Dendritic cell treated with granulocyte-macrophage colony-stimulating factor and Interleukin-4, amounts not matched to agents 40 ng/mL and 50 ng/mL, for 4 days (primary cell): ENCODE measurements at regions not wholly inside any gene's neighbourhood (a gene's known extent, or its start where the extent isn't known, plus 50 kb on each side); places are given as distances from the start of the nearest gene placed in this dataset.
"Not testable (repeated sequence)": the region's sequence is repeated elsewhere in the genome, so short reads cannot be mapped to it uniquely, and the experiment has no call there.

Source experiments
- H3K27ac Mint-ChIP-seq: one replicate; pipeline ENCODE4 v1.8.0; 2022; ENCODE audit warnings: mild to moderate bottlenecking, mixed read lengths
- H3K27me3 Mint-ChIP-seq: one replicate; pipeline ENCODE4 v1.8.0; 2022; ENCODE audit warnings: mild to moderate bottlenecking, mixed read lengths
- H3K36me3 Mint-ChIP-seq: one replicate; pipeline ENCODE4 v1.8.0; 2022; ENCODE audit warnings: low read depth, mixed read lengths
- H3K4me1 Mint-ChIP-seq: one replicate; pipeline ENCODE4 v1.8.0; 2022; ENCODE audit warnings: low read depth, mixed read lengths
- H3K4me3 Mint-ChIP-seq: one replicate; pipeline ENCODE4 v1.8.0; 2022; ENCODE audit warnings: mild to moderate bottlenecking, moderate library complexity, mixed read lengths
- H3K9me3 Mint-ChIP-seq: one replicate; pipeline ENCODE4 v1.8.0; 2022; ENCODE audit warnings: mixed read lengths
- intact Hi-C: fragments of 100-400 bp; cut with micrococcal nuclease; formaldehyde crosslinking; loops from one replicate; pipeline ENCODE4 v1.15.0; 2022

DNA sequence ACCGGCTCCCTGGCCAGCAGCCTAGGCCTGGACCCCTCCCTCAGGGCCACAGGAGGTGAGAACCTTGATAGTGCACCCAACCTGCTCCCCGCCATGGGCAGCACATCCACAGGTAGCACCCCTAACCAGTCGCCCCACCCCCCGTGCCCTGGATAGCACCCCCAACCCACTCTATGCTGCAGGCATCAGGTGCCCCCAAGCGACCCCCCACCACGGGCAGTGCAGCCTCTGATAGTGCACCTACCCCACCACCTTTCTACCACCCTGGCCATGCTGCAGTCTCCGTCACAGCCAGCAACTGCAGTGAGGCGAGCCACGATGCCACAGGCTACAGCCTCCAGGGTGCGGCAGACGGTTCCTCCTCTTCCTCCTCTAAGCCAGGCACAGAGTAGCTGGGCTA lies 55.6 kb downstream of the SOWAHC start:
- no peaks in the 10 kb centered on the region for H3K4me1 Mint-ChIP-seq
- H3K27ac Mint-ChIP-seq, result no peak overlapping the region
- H3K4me3 Mint-ChIP-seq, result no peak overlapping the region
- H3K36me3 Mint-ChIP-seq, result no peaks in the 10 kb centered on the region
- peaks cover 15% of the 10 kb centered on the region for H3K27me3 Mint-ChIP-seq
- H3K9me3 Mint-ChIP-seq, result no peaks in the 10 kb centered on the region
- intact Hi-C loops, result no loop called here

DNA sequence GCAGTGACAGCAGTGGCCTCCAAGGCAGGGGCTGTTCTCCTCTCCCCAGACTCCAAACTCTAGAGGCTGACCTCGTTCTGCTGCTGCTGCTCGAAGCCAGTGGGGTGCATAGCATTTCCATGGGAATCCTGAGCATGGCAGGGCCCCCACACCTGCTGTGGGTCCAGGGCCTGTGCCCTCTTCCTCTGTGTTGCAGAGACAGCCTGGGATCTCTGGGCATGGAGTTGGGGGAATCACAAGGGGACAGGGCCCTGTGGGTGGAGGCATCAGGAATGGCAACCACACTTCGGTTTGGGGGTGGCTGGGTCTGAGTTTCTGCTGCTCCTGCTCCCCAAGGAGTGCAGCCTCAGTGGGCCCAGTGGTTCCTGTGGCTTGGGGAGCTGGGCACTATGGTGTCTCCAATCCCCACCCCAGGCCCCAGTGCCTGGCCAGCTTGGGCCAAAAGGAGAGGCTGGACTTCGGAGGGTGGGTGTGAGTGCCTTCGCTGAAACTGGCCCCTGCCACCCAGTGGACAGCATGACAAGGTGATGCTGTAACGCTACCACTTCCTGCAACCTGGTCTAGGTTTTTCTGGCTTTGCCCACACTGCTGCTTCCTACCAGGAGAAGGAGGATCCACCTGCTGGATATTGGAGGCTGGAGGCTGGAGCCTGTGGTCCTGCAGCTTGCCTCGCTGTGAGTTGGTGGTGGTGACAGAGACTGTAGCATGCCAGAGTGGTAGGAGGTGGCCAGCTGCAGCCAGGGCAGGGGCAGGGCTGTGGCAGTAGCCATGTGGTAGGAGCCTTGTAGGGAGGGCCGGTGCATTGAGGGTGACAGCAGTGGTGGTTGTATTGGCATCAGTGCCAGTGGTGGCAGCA lies 56.6 kb downstream of the SOWAHC start:
- H3K27me3 Mint-ChIP-seq, result peaks cover 17% of the 10 kb centered on the region

GRCh38 chr2:109674894-109675534 lies 60.9 kb downstream of the SOWAHC start:
- intact Hi-C loops, result no loop called here
- Mint-ChIP-seq H3K36me3 (no peaks in the 10 kb centered on the region), H3K27ac (no peak overlapping the region), H3K9me3 (no peaks in the 10 kb centered on the region), H3K27me3 (peaks cover 28% of the 10 kb centered on the region), H3K4me1 (no peaks in the 10 kb centered on the region), H3K4me3 (no peak overlapping the region)

More for the DNA sequence above, 56.6 kb downstream of the SOWAHC start:
- H3K36me3 Mint-ChIP-seq, result no peaks in the 10 kb centered on the region
- H3K9me3 Mint-ChIP-seq, result no peaks in the 10 kb centered on the region
- H3K4me3 Mint-ChIP-seq, result no peak overlapping the region
- intact Hi-C loops, result no loop called here
- no peaks in the 10 kb centered on the region for H3K4me1 Mint-ChIP-seq
- H3K27ac Mint-ChIP-seq, result no peak overlapping the region

- Mint-ChIP-seq H3K4me1 (no peaks in the 10 kb centered on the region), H3K27ac (no peak overlapping the region), H3K27me3 (peaks cover 28% of the 10 kb centered on the region), H3K4me3 (no peak overlapping the region), H3K9me3 (no peaks in the 10 kb centered on the region), H3K36me3 (no peaks in the 10 kb centered on the region)
- intact Hi-C loops, result no loop called here
Measured at GRCh38 chr2:109675666-109676345, 61.6 kb downstream of the SOWAHC start.

- intact Hi-C loops, result no loop called here
- no peak overlapping the region for H3K4me3 Mint-ChIP-seq
- H3K36me3 Mint-ChIP-seq, result no peaks in the 10 kb centered on the region
- no peak overlapping the region for H3K27ac Mint-ChIP-seq
- no peaks in the 10 kb centered on the region for H3K9me3 Mint-ChIP-seq
- H3K4me1 Mint-ChIP-seq, result no peaks in the 10 kb centered on the region
- peaks cover 30% of the 10 kb centered on the region for H3K27me3 Mint-ChIP-seq
Measured at GRCh38 chr2:109676346-109676902, 62.3 kb downstream of the SOWAHC start.

DNA sequence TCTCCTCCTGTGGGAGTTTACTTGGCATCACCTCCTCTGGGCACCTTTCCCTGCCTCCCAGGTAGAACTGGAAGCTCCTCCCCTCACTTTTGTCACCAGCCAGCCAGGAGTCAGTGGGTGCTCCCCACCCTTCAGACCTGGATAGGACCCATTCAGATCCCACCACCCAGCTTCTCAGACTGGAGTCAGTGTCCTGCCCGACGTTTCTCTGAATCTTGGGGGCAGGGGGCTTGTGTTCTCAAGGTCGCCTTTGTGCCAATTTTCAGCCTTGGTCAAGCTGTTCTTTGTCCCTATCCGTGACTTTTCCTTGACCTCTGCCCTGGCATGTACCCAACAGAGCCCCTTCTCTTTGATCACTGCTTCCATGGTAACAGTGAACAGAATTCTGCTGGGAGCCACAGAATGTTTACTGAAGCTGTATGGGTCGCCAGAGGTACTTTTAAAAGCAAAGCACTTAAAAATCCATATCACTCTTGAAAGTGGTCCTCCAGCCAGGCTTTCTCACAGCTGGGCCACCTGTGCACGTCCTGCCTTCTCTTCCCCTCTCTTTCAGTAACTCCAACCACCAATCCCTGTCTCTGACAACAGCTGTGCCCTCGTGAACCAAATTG lies 63.1 kb downstream of the SOWAHC start:
- H3K36me3 Mint-ChIP-seq, H3K4me3 Mint-ChIP-seq, H3K4me1 Mint-ChIP-seq, H3K27ac Mint-ChIP-seq, intact Hi-C loops, H3K9me3 Mint-ChIP-seq: not testable (repeated sequence)
- H3K27me3 Mint-ChIP-seq, result peaks cover 34% of the 10 kb centered on the region

DNA sequence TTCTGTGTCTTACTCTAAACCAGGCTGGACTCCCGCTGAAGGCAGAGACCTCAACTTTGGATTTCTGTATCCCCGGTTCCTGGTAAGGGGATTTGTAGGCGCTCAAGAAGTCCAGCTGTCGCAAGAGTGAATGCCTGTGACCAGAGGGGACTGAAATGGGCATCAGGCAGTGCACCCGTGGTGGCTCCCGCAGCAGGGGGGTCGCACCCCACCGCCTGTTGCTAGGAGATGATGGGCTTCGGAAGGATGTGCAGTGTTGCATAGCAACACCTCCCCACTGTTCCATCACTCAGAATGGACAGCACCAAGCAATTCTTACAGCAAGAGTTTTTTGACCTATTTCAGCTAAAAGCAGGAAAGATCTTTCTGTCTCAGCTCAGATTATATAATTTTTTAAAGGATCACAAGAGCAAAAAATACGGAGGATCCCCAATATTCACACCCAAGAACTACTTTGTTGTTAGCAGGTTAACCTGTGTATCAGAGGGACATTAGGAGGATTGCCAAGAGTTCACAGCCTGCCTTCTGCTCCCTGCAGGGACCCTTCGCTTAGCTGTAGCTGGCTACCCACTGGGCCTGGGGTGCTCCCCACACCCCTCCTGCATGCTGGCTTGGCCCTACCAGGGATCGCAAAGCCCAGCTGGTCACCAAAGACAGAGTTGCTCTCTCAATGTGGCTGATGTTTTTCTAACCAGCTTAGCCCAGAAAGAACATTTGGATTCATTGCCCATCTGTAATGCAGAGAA lies 63.8 kb downstream of the SOWAHC start:
- Mint-ChIP-seq H3K9me3 (no peaks in the 10 kb centered on the region), H3K4me3 (no peak overlapping the region), H3K27me3 (peaks cover 34% of the 10 kb centered on the region), H3K4me1 (no peaks in the 10 kb centered on the region), H3K27ac (no peak overlapping the region), H3K36me3 (no peaks in the 10 kb centered on the region)
- intact Hi-C loops, result no loop called here

DNA sequence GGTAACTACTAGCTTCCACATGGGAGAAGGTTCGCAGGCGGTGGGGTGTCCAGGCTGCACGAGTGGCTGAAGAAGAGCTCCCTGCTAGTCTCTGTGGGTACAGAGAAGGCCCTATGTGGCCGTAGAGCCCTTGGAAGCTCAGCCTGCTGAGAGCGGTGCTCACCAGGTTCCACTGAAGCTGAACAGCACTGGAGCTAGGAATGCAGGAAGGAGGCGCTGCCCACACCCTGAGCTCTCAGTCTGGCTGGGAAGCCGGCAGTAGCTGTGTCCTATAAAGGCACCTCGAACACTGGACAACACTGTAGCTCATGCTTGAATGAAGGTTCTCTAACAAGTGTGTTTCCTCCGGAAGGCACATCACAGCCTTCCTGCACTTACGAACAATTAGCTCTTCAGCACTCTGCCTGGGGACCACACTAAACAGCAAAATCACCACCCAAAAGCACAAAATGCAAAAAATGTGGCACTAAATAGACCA lies 64.6 kb downstream of the SOWAHC start:
- H3K27ac Mint-ChIP-seq, H3K36me3 Mint-ChIP-seq, H3K9me3 Mint-ChIP-seq, intact Hi-C loops, H3K4me3 Mint-ChIP-seq, H3K4me1 Mint-ChIP-seq: not testable (repeated sequence)
- peaks cover 31% of the 10 kb centered on the region for H3K27me3 Mint-ChIP-seq

GRCh38 chr2:109679225-109679624 lies 65.1 kb downstream of the SOWAHC start:
- no peaks in the 10 kb centered on the region for H3K9me3 Mint-ChIP-seq
- H3K27ac Mint-ChIP-seq, result no peak overlapping the region
- peaks cover 31% of the 10 kb centered on the region for H3K27me3 Mint-ChIP-seq
- no peaks in the 10 kb centered on the region for H3K4me1 Mint-ChIP-seq
- no peaks in the 10 kb centered on the region for H3K36me3 Mint-ChIP-seq
- H3K4me3 Mint-ChIP-seq, result no peak overlapping the region
- intact Hi-C loops, result no loop called here

DNA sequence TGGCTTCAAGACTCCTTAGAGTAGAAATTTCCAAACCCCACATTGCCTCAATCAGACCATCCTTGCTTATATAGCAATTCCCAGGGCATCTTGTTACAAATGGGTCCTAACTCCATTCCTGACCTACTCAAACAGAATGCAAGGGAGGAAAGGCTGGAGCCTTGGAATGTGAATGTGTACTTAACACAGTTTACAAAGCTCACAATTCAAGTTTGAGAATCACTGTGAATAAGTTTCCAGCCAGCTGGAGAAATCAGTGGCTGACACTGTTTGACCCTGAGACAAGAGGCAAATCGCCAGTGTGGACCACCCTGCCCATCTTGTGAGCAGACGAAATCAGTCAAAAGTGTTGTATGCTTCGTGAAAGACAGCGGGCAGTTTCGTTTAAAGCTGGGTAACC lies 65.5 kb downstream of the SOWAHC start:
- Mint-ChIP-seq H3K4me3 (no peak overlapping the region), H3K27me3 (peaks cover 30% of the 10 kb centered on the region), H3K36me3 (no peaks in the 10 kb centered on the region), H3K27ac (no peak overlapping the region), H3K9me3 (no peaks in the 10 kb centered on the region), H3K4me1 (no peaks in the 10 kb centered on the region)
- intact Hi-C loops, result no loop called here

- H3K9me3 Mint-ChIP-seq, result no peaks in the 10 kb centered on the region
Measured at GRCh38 chr2:109680523-109681297, 66.5 kb downstream of the SOWAHC start.

GRCh38 chr2:109681633-109682380 lies 67.6 kb downstream of the SOWAHC start:
- no peaks in the 10 kb centered on the region for H3K36me3 Mint-ChIP-seq
- H3K9me3 Mint-ChIP-seq, result no peaks in the 10 kb centered on the region
- peaks cover 7% of the 10 kb centered on the region for H3K4me1 Mint-ChIP-seq
- H3K27me3 Mint-ChIP-seq, result peaks cover 28% of the 10 kb centered on the region
- no peak overlapping the region for H3K27ac Mint-ChIP-seq
- no peak overlapping the region for H3K4me3 Mint-ChIP-seq
- intact Hi-C loops, result no loop called here

More at GRCh38 chr2:109680523-109681297, 66.5 kb downstream of the SOWAHC start:
- no peak overlapping the region for H3K4me3 Mint-ChIP-seq
- H3K4me1 Mint-ChIP-seq, result peaks cover 5% of the 10 kb centered on the region
- intact Hi-C loops, result no loop called here
- H3K27ac Mint-ChIP-seq, result no peak overlapping the region
- H3K36me3 Mint-ChIP-seq, result no peaks in the 10 kb centered on the region
- peaks cover 30% of the 10 kb centered on the region for H3K27me3 Mint-ChIP-seq
